ENCODE measurements at regions not wholly inside any gene's neighbourhood (a gene's known extent, or its start where the extent isn't known, plus 50 kb on each side); places are given as distances from the start of the nearest gene placed in this dataset.

DNA sequence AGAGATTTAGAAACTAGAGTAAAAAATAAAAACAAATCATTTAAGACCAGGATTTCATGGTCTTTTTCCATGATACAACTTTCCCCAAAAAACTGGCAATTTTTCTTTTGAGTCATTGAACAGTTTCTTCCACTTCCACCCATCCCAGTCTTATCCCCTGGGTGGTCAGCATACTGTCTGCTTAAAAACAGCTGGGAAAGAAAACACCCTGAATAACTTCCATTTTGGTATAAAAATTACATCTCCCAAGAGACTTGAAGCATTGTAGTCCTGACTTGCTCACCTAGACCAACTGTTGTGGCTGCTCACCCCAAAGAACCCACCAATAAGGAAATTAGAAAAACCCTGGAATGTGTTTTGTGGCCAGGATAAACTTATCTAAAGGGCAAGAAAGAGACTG is 731.3 kb downstream of the NR2F1-AS1 start:
- TF ChIP-seq, protein P1, sequence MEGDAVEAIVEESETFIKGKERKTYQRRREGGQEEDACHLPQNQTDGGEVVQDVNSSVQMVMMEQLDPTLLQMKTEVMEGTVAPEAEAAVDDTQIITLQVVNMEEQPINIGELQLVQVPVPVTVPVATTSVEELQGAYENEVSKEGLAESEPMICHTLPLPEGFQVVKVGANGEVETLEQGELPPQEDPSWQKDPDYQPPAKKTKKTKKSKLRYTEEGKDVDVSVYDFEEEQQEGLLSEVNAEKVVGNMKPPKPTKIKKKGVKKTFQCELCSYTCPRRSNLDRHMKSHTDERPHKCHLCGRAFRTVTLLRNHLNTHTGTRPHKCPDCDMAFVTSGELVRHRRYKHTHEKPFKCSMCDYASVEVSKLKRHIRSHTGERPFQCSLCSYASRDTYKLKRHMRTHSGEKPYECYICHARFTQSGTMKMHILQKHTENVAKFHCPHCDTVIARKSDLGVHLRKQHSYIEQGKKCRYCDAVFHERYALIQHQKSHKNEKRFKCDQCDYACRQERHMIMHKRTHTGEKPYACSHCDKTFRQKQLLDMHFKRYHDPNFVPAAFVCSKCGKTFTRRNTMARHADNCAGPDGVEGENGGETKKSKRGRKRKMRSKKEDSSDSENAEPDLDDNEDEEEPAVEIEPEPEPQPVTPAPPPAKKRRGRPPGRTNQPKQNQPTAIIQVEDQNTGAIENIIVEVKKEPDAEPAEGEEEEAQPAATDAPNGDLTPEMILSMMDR (IDR thresholded peaks at IDR 0.05; ENCODE audit: low read length), result no peak
- no peak for TF ChIP-seq EZH2 (IDR thresholded peaks at IDR 0.05; ENCODE audit: borderline replicate concordance, low read length)

Data from OCI-LY1 (cell line).